GM21737 (cell line): ENCODE measurements at regions not wholly inside any gene's neighbourhood (a gene's known extent, or its start where the extent isn't known, plus 50 kb on each side); places are given as distances from the start of the nearest gene placed in this dataset.

ENCODE experiments used
- ATAC-seq: cut with Tn5 transposase; IDR thresholded peaks from one replicate; pipeline ENCODE4 v1.9.1; 2021; ENCODE audit warnings: mild to moderate bottlenecking, moderate library complexity; ENCODE audit not compliant: unreplicated experiment

- ATAC-seq = no peak
These were observed 121.5 kb upstream of the PRSS58 start for GRCh38 chr7:142379201-142379885.

GRCh38 chr7:142377567-142377966 lies 119.7 kb upstream of the PRSS58 start:
- no peak for ATAC-seq

- ATAC-seq = no peak
These were observed 118.6 kb upstream of the PRSS58 start for GRCh38 chr7:142376356-142376997.

GRCh38 chr7:142375710-142376313 lies 118.0 kb upstream of the PRSS58 start:
- ATAC-seq = no peak

- no peak for ATAC-seq
These were observed 114.9 kb upstream of the PRSS58 start for GRCh38 chr7:142372727-142373126.

GRCh38 chr7:142371586-142372377 lies 113.9 kb upstream of the PRSS58 start:
- no peak for ATAC-seq

GRCh38 chr7:142365410-142365842 lies 107.6 kb upstream of the PRSS58 start:
- no peak for ATAC-seq

- ATAC-seq = no peak
These were observed 106.7 kb upstream of the PRSS58 start for GRCh38 chr7:142364551-142364950.

- ATAC-seq = no peak
These were observed 104.5 kb upstream of the PRSS58 start for GRCh38 chr7:142362349-142362748.

- ATAC-seq = no peak
These were observed 101.9 kb upstream of the PRSS58 start for GRCh38 chr7:142359694-142360279.

- peak; percentile 90 for ATAC-seq
These were observed 100.2 kb upstream of the PRSS58 start for GRCh38 chr7:142357953-142358520.

- no peak for ATAC-seq
These were observed 98.3 kb upstream of the PRSS58 start for GRCh38 chr7:142356166-142356565.

GRCh38 chr7:142355328-142355727 lies 97.5 kb upstream of the PRSS58 start:
- no peak for ATAC-seq

- ATAC-seq = no peak
These were observed 95.5 kb upstream of the PRSS58 start for GRCh38 chr7:142353147-142354060.

GRCh38 chr7:142352543-142352942 lies 94.7 kb upstream of the PRSS58 start:
- ATAC-seq = no peak

GRCh38 chr7:142351145-142351544 lies 93.3 kb upstream of the PRSS58 start:
- ATAC-seq = no peak

- ATAC-seq = no peak
These were observed 92.0 kb upstream of the PRSS58 start for GRCh38 chr7:142349670-142350405.

GRCh38 chr7:142348921-142349405 lies 91.1 kb upstream of the PRSS58 start:
- no peak for ATAC-seq

GRCh38 chr7:142348100-142348499 lies 90.2 kb upstream of the PRSS58 start:
- ATAC-seq = no peak
